Glomerular visceral epithelial cell (primary cell): ENCODE measurements at regions not wholly inside any gene's neighbourhood (a gene's known extent, or its start where the extent isn't known, plus 50 kb on each side); places are given as distances from the start of the nearest gene placed in this dataset.
"Not testable (repeated sequence)": the region's sequence is repeated elsewhere in the genome, so short reads cannot be mapped to it uniquely, and the experiment has no call there.

Experiments used
- DNase-seq: peaks from one replicate; pipeline ENCODE4 v3.0.0-alpha.2; 2016; ENCODE audit errors: extremely low spot score

DNA sequence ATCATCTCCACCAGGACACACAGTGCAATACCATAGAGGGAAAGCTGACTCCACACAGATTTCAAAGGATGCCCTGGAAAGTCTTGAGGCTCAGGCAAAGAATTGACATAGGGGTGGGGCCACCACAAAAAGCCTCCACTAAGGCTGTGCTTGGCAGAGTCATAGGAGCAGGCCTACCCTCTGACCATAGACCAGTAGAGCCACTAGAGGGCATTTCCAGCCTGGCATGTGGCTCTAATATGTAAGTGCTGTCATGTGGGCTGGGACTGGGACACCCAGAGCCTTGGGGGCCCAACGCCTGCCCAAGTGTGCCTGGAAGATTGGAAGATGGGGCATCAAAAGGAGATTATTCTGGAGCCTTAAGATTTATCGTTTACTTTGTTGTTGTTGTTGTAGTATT, 726.0 kb downstream of the DNAH5 start:
- no peak for DNase-seq

DNA sequence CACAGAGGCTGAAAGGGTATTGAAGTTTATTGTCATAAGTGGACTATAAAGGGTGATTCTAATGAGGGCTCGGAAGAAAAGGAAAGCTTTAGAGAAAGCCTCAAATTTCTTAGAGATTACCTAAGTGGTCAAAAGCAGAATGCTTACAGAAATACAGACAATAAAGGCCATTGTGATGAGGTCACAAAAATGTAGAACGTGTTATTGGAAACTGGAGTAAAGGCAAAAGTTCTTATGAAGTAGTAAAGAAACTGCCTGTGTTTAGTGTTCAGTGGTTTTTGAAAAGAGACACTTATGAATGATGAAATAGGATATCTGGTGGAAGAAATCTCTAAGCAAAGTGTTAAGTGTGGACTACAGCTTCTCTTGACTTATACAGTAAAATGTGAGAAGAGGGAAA, 726.9 kb downstream of the DNAH5 start:
- no peak for DNase-seq

DNA sequence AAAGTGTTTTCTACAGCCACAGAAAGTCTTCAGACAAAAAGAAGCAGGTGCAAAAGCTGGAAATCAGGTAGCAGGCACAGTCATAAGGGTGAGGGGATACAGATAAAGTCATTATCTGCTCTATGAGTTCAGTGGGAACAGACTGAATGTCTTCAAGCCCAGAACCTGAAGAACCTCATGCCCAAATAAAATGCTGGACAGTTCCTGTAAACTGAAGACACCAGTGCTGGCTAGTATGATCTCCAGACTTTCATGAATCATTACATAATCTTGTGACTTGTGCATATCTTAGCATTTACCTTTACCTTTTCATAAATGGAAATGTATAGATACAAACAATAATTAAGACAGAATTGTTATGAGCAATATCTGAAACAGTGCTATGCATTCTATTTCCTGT, 728.7 kb downstream of the DNAH5 start:
- no peak for DNase-seq

DNA sequence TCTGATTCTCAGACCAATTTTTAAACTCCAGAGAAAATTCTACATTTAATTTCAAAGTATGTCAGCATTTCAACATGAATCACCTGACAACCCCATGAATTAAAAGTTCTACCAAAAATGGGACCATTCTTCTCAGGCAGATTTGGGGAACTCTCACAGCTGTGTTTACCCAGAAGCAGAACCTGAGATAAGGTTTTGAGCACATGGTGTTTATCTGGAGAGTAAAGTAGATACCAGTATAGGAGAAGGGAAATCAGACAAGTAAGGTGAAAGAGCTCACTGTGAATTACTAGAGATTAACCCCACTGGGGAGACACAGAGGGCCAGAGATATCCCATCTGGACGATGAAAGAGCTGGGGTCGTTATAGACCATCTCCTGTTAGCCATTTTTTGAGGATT, 729.1 kb downstream of the DNAH5 start:
- DNase-seq, result no peak

DNA sequence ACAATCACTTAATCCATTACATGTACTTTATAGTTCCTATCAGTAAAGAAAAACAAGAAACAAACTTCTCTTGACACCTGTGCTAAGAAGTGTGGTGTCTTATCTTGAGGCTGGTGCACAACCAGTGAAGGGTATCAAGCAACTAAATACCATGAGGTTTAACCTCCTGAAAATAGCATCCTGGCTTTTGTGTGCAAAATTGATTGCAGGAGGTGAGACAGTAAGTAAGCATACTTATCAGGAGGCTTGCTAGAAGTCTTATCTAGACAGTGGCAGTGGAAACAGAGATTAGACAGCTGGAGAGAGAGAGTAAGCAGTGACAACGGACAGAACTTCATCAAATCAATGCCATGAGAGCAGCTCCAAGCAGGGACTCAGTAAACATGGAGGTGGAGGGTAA, 730.3 kb downstream of the DNAH5 start:
- no peak for DNase-seq

DNA sequence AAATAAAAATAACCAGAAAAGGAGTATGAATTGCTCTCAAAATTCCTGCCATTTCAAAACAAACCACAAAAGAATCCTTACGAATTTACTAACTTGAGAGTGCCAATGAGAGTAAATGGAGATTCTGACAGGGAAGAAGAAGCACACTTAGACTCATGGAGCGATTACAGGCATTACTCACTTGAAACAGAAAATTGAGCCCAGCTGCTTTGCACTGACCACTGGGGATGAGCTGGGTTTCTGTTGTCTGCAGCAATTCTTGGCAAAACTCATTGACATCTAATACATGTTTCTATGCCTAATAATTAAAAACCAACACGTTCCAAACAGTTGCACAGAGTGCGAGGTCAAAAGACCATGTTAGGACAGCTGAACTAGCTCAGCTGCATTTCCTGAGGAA, 731.6 kb downstream of the DNAH5 start:
- no peak for DNase-seq

DNA sequence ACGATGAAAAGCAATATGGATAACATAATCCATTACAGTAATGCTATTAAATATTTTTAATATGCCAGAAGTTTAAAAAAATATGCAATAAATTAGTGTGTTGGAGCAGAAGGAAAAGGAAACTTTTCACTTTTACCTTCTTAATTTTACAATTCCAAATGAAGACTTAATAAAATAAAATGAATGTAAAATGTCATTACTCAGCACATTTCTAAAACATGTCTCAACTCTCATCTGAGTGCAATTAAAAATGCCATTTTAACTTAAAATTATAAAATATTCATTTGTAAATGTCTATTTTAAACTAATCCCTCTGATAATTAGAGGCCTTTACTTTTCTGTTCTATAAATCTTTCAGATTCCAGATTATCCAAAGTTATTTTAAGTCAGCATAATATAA, 733.4 kb downstream of the DNAH5 start:
- DNase-seq, result no peak

DNA sequence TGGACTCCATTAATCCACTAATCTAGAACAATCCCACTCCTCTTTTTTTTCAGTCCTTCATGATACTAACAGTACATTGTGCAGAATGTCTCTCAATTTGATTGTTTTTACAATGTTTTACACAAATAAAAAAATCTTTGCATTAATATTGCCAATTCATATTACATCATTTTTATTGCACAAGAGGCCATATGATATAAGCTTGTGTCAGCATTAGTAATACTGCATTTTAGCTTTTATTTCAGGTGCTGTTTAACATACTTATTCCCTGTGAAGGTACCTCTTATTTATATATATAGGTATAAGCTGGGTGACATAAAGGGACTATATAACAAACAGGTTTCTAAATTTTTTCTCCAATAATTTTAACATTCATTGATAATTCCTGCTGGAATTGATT, 737.4 kb downstream of the DNAH5 start:
- no peak for DNase-seq

DNA sequence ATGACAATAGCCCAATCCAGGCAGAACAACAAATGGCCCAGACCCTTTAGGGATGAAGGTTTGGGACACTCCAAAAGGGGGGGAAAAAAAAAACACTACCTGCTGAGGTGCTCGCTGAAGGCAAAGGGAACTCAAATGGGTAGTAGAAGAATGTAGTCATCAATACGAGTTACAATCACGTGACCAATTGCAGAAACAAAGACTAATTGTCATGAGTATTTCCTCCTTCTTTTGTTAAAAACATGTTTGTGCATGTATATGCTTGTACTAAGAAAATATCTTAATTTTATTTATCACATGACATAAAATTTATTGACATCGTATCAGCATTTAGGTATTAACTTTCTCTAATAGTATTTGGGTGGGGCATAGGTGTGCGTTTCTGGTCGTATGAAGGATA, 743.5 kb downstream of the DNAH5 start:
- no peak for DNase-seq

DNA sequence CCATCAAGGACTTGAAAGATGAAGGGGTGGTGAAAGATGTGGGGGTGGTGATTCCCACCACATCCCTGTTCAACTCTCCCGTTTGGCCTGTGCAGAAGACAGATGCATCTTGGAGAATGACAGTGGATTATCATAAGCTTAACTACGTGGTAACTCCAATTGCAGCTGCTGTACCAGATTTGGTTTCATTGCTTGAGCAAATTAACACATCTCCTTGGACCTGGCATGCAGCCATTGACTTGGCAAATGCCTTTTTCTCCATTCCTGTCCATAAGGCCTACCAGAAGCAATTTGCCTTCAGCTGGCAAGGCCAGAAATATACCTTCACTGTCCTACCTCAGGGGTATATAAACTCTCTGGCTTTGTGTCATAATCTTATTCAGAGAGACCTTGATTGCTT, 746.3 kb downstream of the DNAH5 start:
- not testable (repeated sequence) for DNase-seq

DNA sequence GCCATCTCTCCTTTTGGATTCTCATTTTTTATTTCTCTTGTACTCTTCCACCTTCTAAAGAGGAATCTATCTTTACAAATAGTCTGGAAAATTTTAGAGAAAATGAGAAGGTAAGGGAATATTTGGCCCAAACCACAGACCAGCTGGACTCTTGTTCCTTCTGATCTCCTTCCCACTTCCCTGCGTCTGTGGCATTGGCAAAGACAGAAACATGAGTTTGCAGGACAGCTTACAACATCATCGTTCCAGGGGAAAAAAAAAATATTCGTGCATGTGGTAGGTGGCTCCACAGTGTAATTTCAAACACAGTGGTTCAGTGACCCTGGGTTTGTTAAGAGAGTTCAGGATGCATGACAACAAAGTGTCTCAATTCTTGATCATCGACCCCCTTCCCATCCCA, 755.0 kb downstream of the DNAH5 start:
- DNase-seq, result no peak

DNA sequence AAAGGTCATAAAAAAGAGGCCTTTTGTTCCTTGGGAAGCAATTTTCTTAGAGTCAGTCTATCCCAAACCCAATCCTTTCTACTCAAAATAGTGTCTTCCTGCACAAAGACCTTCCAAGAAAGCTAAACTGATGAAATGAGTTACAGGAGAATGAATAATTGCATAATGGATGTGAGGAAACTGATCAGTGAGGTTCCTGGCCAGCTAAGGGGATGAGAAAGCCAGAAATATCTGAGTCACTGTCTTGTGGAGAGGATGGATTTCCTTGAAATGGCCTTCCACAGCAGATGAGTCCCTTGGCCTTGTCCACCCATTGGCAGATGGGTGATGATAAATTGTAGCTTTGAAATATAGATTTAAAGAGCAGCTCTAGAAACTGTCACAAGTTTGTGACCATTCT, 756.1 kb downstream of the DNAH5 start:
- no peak for DNase-seq

DNA sequence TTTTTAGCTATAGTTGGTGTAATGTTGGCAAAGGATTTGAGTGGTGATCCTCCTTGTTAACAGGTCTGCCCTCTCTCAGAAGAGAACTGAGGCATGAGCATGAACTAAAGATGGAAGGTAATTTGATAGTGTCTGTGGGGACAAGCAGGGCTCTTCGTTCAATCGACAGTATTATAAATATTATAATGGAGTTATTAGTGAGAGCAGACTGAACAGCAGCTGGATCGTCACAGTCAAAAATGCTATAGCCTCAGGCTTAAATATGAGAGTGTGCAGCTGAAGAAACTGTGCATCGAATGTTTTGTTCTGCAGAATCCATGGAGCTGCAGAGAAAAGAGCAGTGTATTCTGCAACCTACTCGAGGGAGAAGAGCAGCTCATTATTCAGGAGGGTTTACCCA, 757.3 kb downstream of the DNAH5 start:
- no peak for DNase-seq

DNA sequence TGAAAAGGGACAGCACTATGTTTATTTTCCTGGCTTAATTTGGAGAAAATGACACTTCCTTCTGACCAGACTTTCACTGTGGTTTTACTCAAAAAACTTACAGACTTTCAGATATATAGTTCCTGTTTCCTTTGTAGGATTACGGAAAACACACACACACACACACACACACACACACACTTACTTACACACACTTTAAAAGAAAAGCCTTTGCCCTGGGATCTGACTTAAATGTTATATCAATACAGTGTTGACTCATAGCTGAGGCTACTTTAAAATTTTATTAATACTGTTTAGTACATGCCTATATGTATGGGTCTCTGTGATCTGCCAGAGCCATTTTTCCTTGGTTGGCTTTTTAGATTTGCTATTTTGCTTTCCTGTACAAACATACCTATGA, 758.3 kb downstream of the DNAH5 start:
- no peak for DNase-seq

DNA sequence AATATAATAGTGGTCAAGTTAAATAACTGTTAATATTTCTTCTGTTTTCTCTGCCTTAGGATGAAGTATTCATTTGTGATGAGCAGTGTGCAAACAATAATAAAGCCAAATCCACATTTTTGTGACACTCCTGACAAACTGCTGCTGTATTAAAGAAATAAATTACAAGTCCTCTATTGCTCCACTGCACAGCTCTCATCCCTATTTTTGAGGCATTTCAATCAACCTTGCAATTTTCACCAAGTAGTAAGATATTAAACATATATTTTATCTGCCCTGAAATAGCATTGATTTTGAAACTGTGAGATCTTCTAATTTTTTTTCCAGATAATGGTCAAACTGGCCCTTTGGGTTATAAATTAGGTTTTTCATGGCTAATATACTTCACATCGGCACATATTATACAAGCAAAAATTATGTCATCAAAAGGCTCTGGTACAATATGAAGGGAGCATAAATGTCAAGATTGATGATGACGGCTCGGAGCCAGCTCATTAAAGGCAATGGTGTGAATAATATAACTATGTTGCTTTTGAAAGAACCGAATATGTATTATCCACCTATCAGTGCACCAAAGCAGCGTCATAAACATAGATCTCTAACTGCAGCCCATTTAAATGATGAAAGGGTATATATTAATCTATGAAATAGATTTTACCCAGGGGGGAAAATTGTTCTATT, 764.9 kb downstream of the DNAH5 start:
- no peak for DNase-seq

DNA sequence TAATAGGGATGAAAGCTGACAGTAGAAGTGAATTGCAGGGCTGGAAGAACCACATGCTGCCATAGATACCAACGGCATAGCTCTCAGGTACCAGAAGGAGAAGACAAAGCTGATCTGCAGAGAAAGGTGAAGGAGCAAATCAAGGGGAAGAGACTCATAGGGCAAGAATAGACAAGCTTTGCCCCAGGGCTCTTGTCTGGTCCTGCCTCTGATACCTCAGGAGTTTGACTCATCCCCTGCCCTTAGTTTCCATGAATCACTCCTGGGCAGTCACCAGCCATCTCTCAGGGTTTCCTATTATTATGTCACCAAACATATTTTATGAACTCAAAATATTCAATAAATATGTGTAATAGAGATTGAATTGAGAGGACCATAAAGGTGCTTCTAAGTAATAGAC, 800.9 kb downstream of the DNAH5 start:
- DNase-seq, result no peak

DNA sequence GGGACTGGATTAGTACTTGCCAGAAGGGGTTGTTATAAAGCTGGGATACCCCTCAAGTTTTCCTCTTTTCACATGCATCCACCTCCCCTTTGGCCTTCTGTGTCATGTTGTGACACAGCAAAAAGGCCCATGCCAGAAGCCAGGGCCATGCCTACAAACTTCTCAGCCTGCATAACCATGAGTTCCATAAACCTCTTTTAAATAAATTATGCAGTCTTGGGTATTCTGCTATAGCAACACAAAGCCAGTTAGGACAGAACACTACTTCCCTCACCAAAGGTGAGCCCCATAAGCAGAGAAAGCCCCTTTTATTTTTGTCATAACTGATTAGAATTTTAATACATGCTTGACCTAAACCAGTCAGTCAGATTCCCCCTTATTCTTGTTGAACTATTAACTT, 801.3 kb downstream of the DNAH5 start:
- no peak for DNase-seq

DNA sequence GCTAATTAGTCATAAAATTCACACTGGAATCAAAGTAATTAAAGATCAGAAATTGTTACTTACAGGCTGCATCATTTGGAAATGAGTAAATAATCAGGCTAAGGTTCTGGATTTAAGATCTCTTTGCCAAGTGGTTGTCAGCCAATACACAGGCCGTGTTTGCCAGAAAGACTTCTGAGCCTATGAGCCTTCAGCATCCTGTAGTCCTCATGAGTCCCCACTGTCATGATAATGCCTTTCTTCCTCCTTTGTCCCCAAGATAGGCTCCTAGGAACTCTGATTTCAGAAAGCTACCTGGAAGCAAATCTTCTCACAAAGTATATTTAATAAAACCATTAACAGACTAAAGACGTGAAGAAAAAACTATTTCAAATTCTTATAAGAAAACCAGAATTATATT, 810.5 kb downstream of the DNAH5 start:
- no peak for DNase-seq

DNA sequence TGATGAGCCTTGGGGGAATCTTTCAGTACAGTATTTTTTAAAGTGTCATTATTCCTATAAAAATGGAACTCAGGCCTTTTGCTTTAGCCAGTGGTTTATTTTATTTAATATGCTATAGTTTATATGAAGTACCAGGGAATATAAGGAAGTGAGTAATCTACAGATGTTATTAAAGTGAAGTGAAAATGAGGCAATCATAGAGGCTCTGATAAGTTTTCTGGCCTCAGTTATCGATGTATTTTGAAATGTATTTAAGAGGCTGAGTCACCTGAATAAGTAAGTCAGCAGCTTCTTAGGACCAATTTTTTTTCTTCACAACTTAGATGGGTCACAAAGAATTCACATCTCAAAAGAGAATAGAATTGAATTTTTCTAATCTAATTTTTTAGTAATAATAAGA, 829.0 kb downstream of the DNAH5 start:
- DNase-seq, result no peak

DNA sequence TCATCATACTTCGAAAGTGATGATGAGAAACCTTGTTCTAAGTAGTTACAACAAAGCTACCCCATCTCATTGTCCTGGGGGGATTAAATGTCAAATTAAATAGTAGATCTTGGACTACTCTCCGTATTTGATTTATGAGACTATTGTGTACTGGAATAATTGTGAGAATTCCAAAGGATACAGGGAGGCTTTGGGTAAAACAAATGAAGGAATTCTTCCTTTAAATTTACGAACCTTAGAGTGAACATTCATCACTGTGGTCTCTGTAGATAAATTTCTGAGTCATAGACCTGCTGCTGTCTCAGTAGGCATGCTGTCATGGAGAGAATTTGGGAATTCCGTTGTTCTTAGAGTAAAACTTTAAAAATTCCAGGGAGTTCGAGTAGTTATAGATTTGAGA, 836.2 kb downstream of the DNAH5 start:
- no peak for DNase-seq

DNA sequence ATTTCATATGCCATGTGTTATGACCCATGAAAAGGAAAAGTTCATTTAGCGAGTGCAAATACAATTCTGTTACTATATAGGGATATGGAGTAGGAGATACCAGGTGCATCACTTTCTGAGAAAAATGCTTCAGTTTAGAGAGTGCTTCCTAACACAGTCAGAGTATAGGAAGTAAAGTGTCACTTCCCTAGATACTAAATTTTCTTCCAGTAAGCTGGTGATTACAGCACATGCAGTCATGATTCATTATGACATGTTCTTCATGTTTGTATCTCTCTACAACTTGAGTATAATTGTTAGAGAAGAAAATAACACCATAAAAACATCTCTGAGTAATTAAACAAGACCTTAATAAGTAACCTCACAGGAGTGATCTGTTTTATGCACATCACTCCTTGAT, 837.0 kb downstream of the DNAH5 start:
- no peak for DNase-seq

DNA sequence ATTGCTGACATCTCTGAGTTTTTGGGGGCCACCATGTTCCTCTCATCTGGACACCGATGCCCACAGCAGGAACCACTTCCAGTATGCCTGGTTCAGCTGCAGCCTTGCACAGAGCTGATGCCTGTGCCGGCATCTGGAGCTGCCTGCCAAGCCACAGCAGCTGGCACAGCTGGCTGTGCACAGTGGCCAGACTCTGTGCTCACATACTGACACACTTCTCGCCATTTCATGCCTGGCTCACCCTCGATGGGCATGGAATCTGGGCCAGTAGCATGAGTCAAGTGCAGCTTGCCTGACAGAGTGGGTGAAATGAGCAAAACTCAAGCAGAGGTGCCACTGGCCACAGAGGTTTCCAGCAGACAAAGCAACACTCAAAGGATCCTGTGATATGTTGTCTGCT, 863.4 kb downstream of the DNAH5 start:
- DNase-seq, result no peak

DNA sequence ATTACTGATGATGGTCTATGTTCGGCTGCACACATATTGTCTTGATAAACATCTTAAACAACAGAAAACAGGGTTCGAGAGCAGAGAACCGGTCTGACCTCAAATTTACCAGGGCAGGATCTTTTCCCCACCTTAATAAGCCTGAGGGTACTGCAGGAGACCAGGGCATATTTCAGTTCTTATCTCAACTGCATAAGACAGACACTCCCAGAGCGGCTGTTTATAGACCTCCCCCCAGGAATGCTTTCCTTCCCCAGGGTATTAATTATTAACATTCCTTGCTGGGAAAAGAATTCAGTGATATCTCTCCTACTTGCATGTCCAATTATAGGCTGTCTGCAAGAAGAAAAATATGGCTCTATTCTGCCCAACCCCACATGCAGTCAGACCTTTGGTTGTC, 871.6 kb downstream of the DNAH5 start:
- not testable (repeated sequence) for DNase-seq

DNA sequence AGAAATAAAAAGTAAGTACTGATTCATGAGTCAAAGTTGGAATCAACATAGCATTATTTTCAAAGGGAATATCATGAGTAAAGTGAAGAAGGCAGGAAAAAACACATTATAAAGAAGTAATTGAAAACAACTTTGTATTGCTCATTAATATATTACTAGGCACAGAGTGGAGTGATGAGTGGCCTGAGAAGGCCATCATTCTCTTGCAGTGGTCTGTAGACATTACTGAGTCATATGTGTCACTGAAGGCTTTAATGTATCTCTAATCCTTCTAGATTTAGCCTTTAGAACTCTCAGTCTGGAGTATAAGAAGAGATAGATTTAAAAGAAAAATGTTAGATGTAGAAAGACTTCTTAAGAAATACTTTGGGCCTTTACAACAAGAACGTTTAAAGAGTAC, 881.4 kb downstream of the DNAH5 start:
- no peak for DNase-seq
